Choroid plexus epithelial cell (primary cell): ENCODE measurements at regions not wholly inside any gene's neighbourhood (a gene's known extent, or its start where the extent isn't known, plus 50 kb on each side); places are given as distances from the start of the nearest gene placed in this dataset.

Experiments
- DNase-seq: peaks from one replicate; pipeline ENCODE4 v3.0.0-alpha.2; 2010; ENCODE audit warnings: low read depth
- H3K4me3 ChIP-seq: 2 replicates; pipeline ENCODE4 v1.5.1; 2011; ENCODE audit warnings: low read depth, mild to moderate bottlenecking, control low read depth, low read length, moderate library complexity
- TF ChIP-seq, protein P1 (sequence below): conservative IDR thresholded peaks from 2 replicates; pipeline ENCODE4 v1.5.1; 2011; ENCODE audit warnings: low read depth, mild to moderate bottlenecking, control low read depth, inconsistent platforms, low read length, moderate library complexity

DNA sequence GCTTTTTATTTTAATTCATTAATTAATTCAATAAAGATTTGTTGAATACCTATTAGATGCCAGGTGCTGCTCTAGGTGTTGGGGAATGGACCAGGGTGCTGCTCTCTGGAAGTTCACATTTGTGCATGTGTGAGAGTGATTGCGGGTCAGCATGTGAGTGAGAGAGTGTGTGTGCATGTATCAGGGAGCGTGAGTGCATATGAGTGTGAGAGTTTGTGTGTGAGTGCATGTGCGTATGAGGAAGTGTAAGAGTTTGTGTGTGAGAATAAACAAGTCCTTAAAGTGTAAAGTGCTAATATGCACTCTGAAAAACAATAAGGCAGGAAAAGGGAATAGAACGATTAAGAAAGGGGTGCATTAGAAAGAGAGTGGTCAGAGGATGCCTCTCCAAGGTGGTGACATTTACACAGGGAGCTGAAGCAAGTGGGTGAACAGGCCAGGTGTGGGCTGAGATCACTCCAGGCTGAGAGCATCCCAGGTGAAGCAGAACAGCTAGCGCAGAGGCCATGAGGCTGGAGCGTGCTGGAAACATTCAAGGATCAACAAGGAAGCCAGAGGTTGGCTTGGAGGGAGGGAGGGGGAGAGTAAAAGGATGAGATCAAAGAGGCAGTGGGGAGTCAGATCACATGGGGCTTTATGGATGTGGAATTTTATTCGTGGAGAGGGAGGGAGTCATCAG, 50.5 kb upstream of the SLC1A4 start:
- DNase-seq = no peak
- no peak overlapping the region for H3K4me3 ChIP-seq
- TF ChIP-seq, protein P1, sequence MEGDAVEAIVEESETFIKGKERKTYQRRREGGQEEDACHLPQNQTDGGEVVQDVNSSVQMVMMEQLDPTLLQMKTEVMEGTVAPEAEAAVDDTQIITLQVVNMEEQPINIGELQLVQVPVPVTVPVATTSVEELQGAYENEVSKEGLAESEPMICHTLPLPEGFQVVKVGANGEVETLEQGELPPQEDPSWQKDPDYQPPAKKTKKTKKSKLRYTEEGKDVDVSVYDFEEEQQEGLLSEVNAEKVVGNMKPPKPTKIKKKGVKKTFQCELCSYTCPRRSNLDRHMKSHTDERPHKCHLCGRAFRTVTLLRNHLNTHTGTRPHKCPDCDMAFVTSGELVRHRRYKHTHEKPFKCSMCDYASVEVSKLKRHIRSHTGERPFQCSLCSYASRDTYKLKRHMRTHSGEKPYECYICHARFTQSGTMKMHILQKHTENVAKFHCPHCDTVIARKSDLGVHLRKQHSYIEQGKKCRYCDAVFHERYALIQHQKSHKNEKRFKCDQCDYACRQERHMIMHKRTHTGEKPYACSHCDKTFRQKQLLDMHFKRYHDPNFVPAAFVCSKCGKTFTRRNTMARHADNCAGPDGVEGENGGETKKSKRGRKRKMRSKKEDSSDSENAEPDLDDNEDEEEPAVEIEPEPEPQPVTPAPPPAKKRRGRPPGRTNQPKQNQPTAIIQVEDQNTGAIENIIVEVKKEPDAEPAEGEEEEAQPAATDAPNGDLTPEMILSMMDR = no peak

DNA sequence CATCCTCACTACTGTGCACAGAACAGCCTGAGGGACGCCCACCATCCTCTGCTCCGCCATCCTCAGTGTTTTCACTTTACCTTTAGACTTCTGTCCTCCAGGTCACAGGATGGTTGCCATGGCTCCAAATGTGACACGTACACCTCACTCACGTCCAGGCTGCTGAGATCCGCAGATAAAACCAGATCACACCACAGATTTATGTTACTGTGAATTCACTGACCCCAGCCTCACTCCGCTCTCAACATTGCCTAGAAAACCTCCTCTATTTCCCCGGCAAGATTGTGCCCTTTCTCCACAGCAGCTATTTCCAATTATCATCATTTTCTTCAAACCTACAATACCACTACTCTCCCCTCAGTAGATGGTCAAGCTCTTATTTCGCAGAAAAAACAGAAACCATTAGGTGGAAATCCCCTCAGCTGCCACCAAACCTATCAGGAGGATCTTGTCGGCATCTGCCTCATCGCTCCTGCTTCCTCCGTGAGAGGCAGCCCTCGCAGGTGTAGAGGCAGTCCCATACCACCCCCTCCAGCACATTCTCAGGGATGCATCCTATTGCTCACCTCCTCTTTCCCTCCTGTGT, 49.8 kb upstream of the SLC1A4 start:
- H3K4me3 ChIP-seq = no peak overlapping the region
- TF ChIP-seq, protein P1 = no peak
- DNase-seq = no peak
